Rectal smooth muscle tissue (tissue), 1 donor: ENCODE measurements at regions not wholly inside any gene's neighbourhood (a gene's known extent, or its start where the extent isn't known, plus 50 kb on each side); places are given as distances from the start of the nearest gene placed in this dataset.

Experiments used
- H3K27ac ChIP-seq: one replicate; pipeline ENCODE4 v1.7.0; 2013; ENCODE audit warnings: low read depth, low read length, inconsistent platforms
- H3K27me3 ChIP-seq: one replicate; pipeline ENCODE4 v1.7.0; 2013; ENCODE audit warnings: low read length; ENCODE audit not compliant: control insufficient read depth, insufficient read depth
- H3K36me3 ChIP-seq: one replicate; pipeline ENCODE4 v1.7.0; 2013; ENCODE audit warnings: low read length; ENCODE audit not compliant: control insufficient read depth, insufficient read depth
- H3K4me1 ChIP-seq: one replicate; pipeline ENCODE4 v1.7.0; 2013; ENCODE audit warnings: low read length; ENCODE audit not compliant: control insufficient read depth, insufficient read depth
- H3K4me3 ChIP-seq: one replicate; pipeline ENCODE4 v1.7.0; 2013; ENCODE audit warnings: low read length
- H3K9ac ChIP-seq: one replicate; pipeline ENCODE4 v1.7.0; 2013; ENCODE audit warnings: low read length

DNA sequence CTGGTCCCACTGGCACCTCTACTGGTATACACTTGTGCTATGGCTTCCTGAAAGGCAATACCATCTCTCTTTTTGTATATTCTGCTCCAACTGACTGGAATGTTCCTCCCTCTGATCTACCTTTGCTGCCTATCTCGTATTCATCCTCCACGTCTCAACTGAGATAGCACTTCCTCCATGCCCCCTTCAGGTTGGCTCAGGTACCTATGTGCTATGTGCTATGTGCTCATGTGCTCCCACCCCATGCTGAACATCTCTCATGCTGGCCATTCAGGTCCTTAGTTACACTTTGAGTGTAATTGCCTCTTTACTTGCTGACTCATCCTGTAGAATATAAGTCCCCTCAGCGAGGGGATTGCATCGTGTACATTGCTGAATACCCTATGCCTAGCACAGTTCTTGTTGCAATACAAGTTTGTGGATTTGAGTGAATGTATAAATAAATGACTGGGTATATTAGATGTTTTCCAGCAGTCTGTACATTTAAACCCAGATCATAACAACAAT, 156.9 kb downstream of the SOX2 start:
- Histone ChIP-seq H3K9ac (no peak overlapping the region), H3K36me3 (no peaks in the 10 kb centered on the region), H3K4me1 (no peaks in the 10 kb centered on the region), H3K27ac (no peak overlapping the region), H3K4me3 (no peak overlapping the region), H3K27me3 (no peaks in the 10 kb centered on the region)

DNA sequence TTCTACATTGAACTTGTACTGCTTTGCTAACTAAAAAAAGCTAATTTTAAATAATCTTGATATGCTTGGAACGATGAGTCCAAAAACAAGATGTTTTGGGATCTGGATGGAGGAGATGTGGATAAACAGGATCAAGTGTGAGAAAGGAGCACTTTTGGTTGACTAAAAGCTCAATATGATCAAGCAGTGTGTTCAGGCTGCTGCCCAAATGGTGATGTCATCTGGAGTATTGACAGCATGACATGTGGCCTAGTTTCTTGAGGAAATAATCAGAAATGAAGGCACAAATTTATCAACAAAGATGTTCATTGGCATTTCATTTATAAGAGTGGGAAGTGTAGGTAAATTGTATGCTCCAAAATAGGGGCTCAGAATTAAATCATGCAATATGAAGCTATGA, 161.2 kb downstream of the SOX2 start:
- H3K9ac ChIP-seq: no peak overlapping the region
- H3K27ac ChIP-seq: no peak overlapping the region
- no peaks in the 10 kb centered on the region for H3K36me3 ChIP-seq
- no peak overlapping the region for H3K4me3 ChIP-seq
- no peaks in the 10 kb centered on the region for H3K4me1 ChIP-seq
- H3K27me3 ChIP-seq: no peaks in the 10 kb centered on the region

- Histone ChIP-seq H3K4me3 (no peak overlapping the region), H3K36me3 (no peaks in the 10 kb centered on the region), H3K9ac (no peak overlapping the region), H3K27me3 (no peaks in the 10 kb centered on the region), H3K4me1 (no peaks in the 10 kb centered on the region), H3K27ac (no peak overlapping the region)
Observed at GRCh38 chr3:181879926-181880325, 168.2 kb downstream of the SOX2 start.

GRCh38 chr3:181880331-181880730, 168.6 kb downstream of the SOX2 start:
- H3K4me3 ChIP-seq: no peak overlapping the region
- H3K27ac ChIP-seq: no peak overlapping the region
- H3K27me3 ChIP-seq: no peaks in the 10 kb centered on the region
- no peaks in the 10 kb centered on the region for H3K36me3 ChIP-seq
- H3K9ac ChIP-seq: no peak overlapping the region
- no peaks in the 10 kb centered on the region for H3K4me1 ChIP-seq

DNA sequence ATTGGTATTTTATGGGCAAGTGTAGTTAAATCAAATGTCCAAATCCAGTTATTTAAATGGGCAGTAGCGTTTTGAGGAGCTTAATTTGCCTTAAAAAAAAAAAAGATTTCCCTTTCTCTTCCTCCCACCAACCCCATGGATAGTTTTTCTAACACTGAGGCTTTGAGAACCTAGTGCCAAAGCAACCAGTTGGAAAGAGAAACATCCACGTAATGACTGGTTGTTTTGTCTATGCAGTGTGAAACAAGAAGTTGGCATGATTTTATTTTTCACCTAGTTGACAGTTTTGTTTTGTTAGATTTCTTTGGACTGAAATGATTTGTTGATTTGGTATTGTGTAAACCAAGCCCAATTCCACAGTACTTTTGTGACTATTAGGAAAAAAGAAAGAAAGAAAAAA, 170.0 kb downstream of the SOX2 start:
- no peaks in the 10 kb centered on the region for H3K4me1 ChIP-seq
- no peaks in the 10 kb centered on the region for H3K27me3 ChIP-seq
- no peaks in the 10 kb centered on the region for H3K36me3 ChIP-seq
- H3K27ac ChIP-seq: no peak overlapping the region
- no peak overlapping the region for H3K9ac ChIP-seq
- no peak overlapping the region for H3K4me3 ChIP-seq

- Histone ChIP-seq H3K4me3 (no peak overlapping the region), H3K27ac (no peak overlapping the region), H3K9ac (no peak overlapping the region), H3K36me3 (no peaks in the 10 kb centered on the region), H3K27me3 (no peaks in the 10 kb centered on the region), H3K4me1 (no peaks in the 10 kb centered on the region)
Observed at GRCh38 chr3:181885868-181886630, 174.3 kb downstream of the SOX2 start.

- Histone ChIP-seq H3K27me3 (no peaks in the 10 kb centered on the region), H3K4me3 (no peak overlapping the region), H3K4me1 (no peaks in the 10 kb centered on the region), H3K9ac (no peak overlapping the region), H3K36me3 (no peaks in the 10 kb centered on the region), H3K27ac (no peak overlapping the region)
Observed at GRCh38 chr3:181886676-181887075, 175.0 kb downstream of the SOX2 start.

GRCh38 chr3:181887685-181888084, 176.0 kb downstream of the SOX2 start:
- H3K27ac ChIP-seq: no peak overlapping the region
- no peaks in the 10 kb centered on the region for H3K36me3 ChIP-seq
- no peak overlapping the region for H3K4me3 ChIP-seq
- H3K4me1 ChIP-seq: no peaks in the 10 kb centered on the region
- no peaks in the 10 kb centered on the region for H3K27me3 ChIP-seq
- no peak overlapping the region for H3K9ac ChIP-seq

GRCh38 chr3:181888234-181888633, 176.5 kb downstream of the SOX2 start:
- no peak overlapping the region for H3K27ac ChIP-seq

DNA sequence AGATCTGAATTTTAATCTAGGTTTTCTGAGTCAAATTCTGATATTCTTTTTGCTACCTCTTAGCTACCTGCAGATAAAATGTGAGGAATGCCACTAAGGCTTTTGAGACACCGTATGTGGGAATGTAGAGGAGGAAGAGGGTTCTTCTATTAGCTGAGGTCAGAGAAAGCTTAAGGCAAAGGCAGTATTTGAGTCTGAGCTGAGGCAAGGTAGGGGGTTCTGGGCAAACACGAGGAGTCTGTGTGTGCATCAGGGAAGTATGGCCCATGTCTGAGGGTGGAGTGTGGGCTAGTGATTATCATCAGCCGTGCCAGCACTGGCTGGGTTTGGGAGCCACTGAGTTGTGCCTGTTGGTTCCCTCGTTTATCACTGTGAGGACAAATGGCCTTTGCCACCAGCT, 181.1 kb downstream of the SOX2 start:
- H3K27me3 ChIP-seq: no peaks in the 10 kb centered on the region

More at GRCh38 chr3:181888234-181888633, 176.5 kb downstream of the SOX2 start:
- Histone ChIP-seq H3K4me1 (no peaks in the 10 kb centered on the region), H3K27me3 (no peaks in the 10 kb centered on the region), H3K9ac (no peak overlapping the region), H3K36me3 (no peaks in the 10 kb centered on the region), H3K4me3 (no peak overlapping the region)

GRCh38 chr3:181896605-181897004, 184.9 kb downstream of the SOX2 start:
- no peaks in the 10 kb centered on the region for H3K27me3 ChIP-seq
- no peak overlapping the region for H3K9ac ChIP-seq
- H3K4me1 ChIP-seq: no peaks in the 10 kb centered on the region
- H3K36me3 ChIP-seq: no peaks in the 10 kb centered on the region
- H3K4me3 ChIP-seq: no peak overlapping the region
- no peak overlapping the region for H3K27ac ChIP-seq

More for the DNA sequence above, 181.1 kb downstream of the SOX2 start:
- no peak overlapping the region for H3K9ac ChIP-seq
- H3K36me3 ChIP-seq: no peaks in the 10 kb centered on the region
- no peaks in the 10 kb centered on the region for H3K4me1 ChIP-seq
- H3K27ac ChIP-seq: no peak overlapping the region
- no peak overlapping the region for H3K4me3 ChIP-seq

- H3K36me3 ChIP-seq: no peaks in the 10 kb centered on the region
- no peak overlapping the region for H3K27ac ChIP-seq
- no peak overlapping the region for H3K4me3 ChIP-seq
- H3K4me1 ChIP-seq: no peaks in the 10 kb centered on the region
- H3K9ac ChIP-seq: no peak overlapping the region
- H3K27me3 ChIP-seq: no peaks in the 10 kb centered on the region
Observed at GRCh38 chr3:181899702-181900101, 188.0 kb downstream of the SOX2 start.

DNA sequence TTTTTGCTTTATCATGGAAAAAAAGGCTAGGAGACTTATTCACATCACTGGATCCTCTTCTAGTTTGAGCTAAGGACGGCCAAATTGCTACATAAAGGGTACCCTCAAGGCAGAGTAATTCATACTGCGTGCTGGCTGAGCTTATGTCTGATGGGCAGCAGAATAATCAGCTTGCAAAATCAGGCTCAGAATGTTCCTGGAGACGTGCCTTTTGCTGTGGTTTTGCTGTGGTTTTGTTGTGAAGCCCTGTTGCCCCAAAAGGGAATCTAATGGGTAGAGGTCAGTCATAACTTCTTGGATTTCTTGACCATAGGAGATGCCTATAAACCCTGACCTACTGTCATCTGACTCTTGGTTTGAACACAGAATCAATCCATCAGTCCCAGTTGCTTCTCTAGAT, 189.9 kb downstream of the SOX2 start:
- H3K27ac ChIP-seq: no peak overlapping the region
- H3K9ac ChIP-seq: no peak overlapping the region

More for the DNA sequence above, 189.9 kb downstream of the SOX2 start:
- Histone ChIP-seq H3K4me3 (no peak overlapping the region), H3K27me3 (no peaks in the 10 kb centered on the region), H3K4me1 (no peaks in the 10 kb centered on the region), H3K36me3 (no peaks in the 10 kb centered on the region)
